ENCODE measurements at regions not wholly inside any gene's neighbourhood (a gene's known extent, or its start where the extent isn't known, plus 50 kb on each side); places are given as distances from the start of the nearest gene placed in this dataset.
A peak's percentile ranks its signal among the peaks of the same experiment; 100 is the strongest.

GRCh38 chr10:133009218-133009950 lies 67.0 kb upstream of the CFAP46 start:
- 19 to 40% methylated on average over 10 to 23 of the region's 23 CpGs for whole genome bisulfite sequencing, 2 donors
- Histone ChIP-seq H3K9me3 (no peaks in the 10 kb centered on the region), H3K36me3 (no peaks in the 10 kb centered on the region), H3K27me3 (no peaks in the 10 kb centered on the region), H3K4me3 (replicated peaks in 1 of 3) (no peak overlapping the region), H3K4me1 (peaks cover 0 to 12% of the 10 kb centered on the region in 2 donors), H3K27ac (peak overlapping the region in 1 of 3 donors; percentile 24)
- DNase-seq = peak; percentile 76 to 80
- intact Hi-C loops (cut with DNase I) = no loop called here
- TF ChIP-seq CTCF (IDR thresholded peaks at IDR 0.05) (no peak), POLR2A (IDR thresholded peaks at IDR 0.05) (no peak)

- whole genome bisulfite sequencing, 2 donors = 85 to 91% methylated on average over 11 of the region's 11 CpGs
- no peaks in the 10 kb centered on the region for H3K36me3 ChIP-seq
- H3K27me3 ChIP-seq = no peaks in the 10 kb centered on the region
- no peak for DNase-seq
- intact Hi-C loops (cut with DNase I) = no loop called here
- no peaks in the 10 kb centered on the region for H3K9me3 ChIP-seq
- TF ChIP-seq POLR2A (IDR thresholded peaks at IDR 0.05) (no peak), CTCF (IDR thresholded peaks at IDR 0.05) (no peak)
- H3K4me3 ChIP-seq (replicated peaks in 1 of 3) = no peak overlapping the region
- peak overlapping the region in 1 of 3 donors; percentile 24 for H3K27ac ChIP-seq
- H3K4me1 ChIP-seq = peaks cover 0 to 12% of the 10 kb centered on the region in 2 donors
These were observed 66.4 kb upstream of the CFAP46 start for GRCh38 chr10:133008736-133009135.

GRCh38 chr10:133008196-133008595 lies 65.8 kb upstream of the CFAP46 start:
- intact Hi-C loops (cut with DNase I) = no loop called here
- Histone ChIP-seq H3K27me3 (no peaks in the 10 kb centered on the region), H3K27ac (no peak overlapping the region), H3K9me3 (no peaks in the 10 kb centered on the region), H3K4me3 (replicated peaks in 1 of 3) (no peak overlapping the region), H3K4me1 (peaks cover 0 to 12% of the 10 kb centered on the region in 2 donors), H3K36me3 (no peaks in the 10 kb centered on the region)
- TF ChIP-seq CTCF (IDR thresholded peaks at IDR 0.05) (no peak), POLR2A (IDR thresholded peaks at IDR 0.05) (no peak)
- no peak for DNase-seq
- WGBS, 2 donors = 74 to 82% methylated on average over 16 to 17 of the region's 23 CpGs

- Histone ChIP-seq H3K36me3 (no peaks in the 10 kb centered on the region), H3K4me1 (peaks cover 0 to 12% of the 10 kb centered on the region in 2 donors), H3K27me3 (no peaks in the 10 kb centered on the region), H3K9me3 (no peaks in the 10 kb centered on the region), H3K27ac (no peak overlapping the region), H3K4me3 (replicated peaks in 1 of 3) (no peak overlapping the region)
- WGBS, 2 donors = 87% methylated on average over 4 of the region's 12 CpGs; no CpG with 5 or more reads in 1 of the 2 donors
- intact Hi-C loops (cut with DNase I) = no loop called here
- TF ChIP-seq CTCF (IDR thresholded peaks at IDR 0.05) (no peak), POLR2A (IDR thresholded peaks at IDR 0.05) (no peak)
- DNase-seq = no peak
These were observed 65.0 kb upstream of the CFAP46 start for GRCh38 chr10:133007360-133007858.

- H3K9me3 ChIP-seq = no peaks in the 10 kb centered on the region
- H3K27me3 ChIP-seq = no peaks in the 10 kb centered on the region
- TF ChIP-seq POLR2A (IDR thresholded peaks at IDR 0.05) (no peak), CTCF (IDR thresholded peaks at IDR 0.05) (no peak)
- no peak overlapping the region for H3K27ac ChIP-seq
- 83 to 94% methylated on average over 6 to 17 of the region's 18 CpGs for WGBS, 2 donors
- DNase-seq = no peak
- H3K4me3 ChIP-seq (replicated peaks in 1 of 3) = no peak overlapping the region
- H3K4me1 ChIP-seq = peaks cover 0 to 12% of the 10 kb centered on the region in 2 donors
- no peaks in the 10 kb centered on the region for H3K36me3 ChIP-seq
- intact Hi-C loops (cut with DNase I) = no loop called here
These were observed 64.4 kb upstream of the CFAP46 start for GRCh38 chr10:133006806-133007205.
